ENCODE measurements at regions not wholly inside any gene's neighbourhood (a gene's known extent, or its start where the extent isn't known, plus 50 kb on each side); places are given as distances from the start of the nearest gene placed in this dataset.

DNA sequence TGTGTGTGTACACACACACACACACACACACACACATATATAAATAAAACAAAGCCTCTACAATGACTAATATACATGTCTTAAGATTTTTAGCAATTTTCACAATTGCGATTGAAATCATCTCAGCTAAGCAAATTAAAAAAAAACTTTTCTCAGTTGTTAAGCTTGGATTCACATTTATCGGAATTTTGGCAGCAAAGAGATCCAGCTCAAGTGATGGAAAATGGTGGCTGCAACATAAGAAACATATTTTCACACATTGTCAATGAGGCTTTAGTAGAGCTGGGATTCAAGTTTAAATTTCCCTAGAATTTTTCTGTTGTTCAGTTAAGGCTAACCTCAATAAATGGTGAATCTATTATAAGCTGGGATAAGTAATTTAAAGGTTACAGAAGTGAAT, 768.6 kb upstream of the SORCS1 start:
- H3K27me3 Mint-ChIP-seq (ENCODE audit: low read depth), result no peaks in the 10 kb centered on the region; the same call in 1 of the 2 replicates
- no peak overlapping the region for H2AFZ ChIP-seq (ENCODE audit: low read length)

More for the DNA sequence above, 768.6 kb upstream of the SORCS1 start:
- Histone ChIP-seq H3K79me2 (ENCODE audit: insufficient read depth, low read length) (no peaks in the 10 kb centered on the region), H3K18ac (ENCODE audit: insufficient read length, low read depth, low read length) (no peak overlapping the region), H3K4ac (ENCODE audit: low read depth, low read length) (no peak overlapping the region), H3K9ac (ENCODE audit: extremely low read depth, insufficient read length, low read length) (no peak overlapping the region), H3K14ac (ENCODE audit: insufficient read depth, low read length) (no peak overlapping the region), H3K79me1 (ENCODE audit: insufficient read depth, low read depth, low read length, poor library complexity, severe bottlenecking) (no peaks in the 10 kb centered on the region), H3K56ac (ENCODE audit: insufficient read length, low read depth, low read length) (no peak overlapping the region), H2BK5ac (ENCODE audit: insufficient read length, low read length) (no peak overlapping the region), H3K9me3 (ENCODE audit: control insufficient read depth, low read depth, low read length) (no peaks in the 10 kb centered on the region), H4K20me1 (ENCODE audit: control insufficient read depth, insufficient read depth, insufficient read length) (no peaks in the 10 kb centered on the region), H4K8ac (replicated peaks; ENCODE audit: insufficient read length, low read depth, low read length) (no peak overlapping the region), H2BK120ac (ENCODE audit: low read depth, low read length, poor library complexity, severe bottlenecking) (no peak overlapping the region), H2AK5ac (ENCODE audit: insufficient read length, low read length) (no peak overlapping the region), H3K27ac (ENCODE audit: insufficient read length, low read depth, low read length) (no peak overlapping the region), H4K91ac (ENCODE audit: insufficient read length, low read depth, low read length) (no peak overlapping the region), H3T11ph (ENCODE audit: low read length) (no peak overlapping the region), H2BK12ac (ENCODE audit: insufficient read length, low read depth, low read length) (no peak overlapping the region), H3K23me2 (ENCODE audit: insufficient read length, low read depth, low read length, poor library complexity, severe bottlenecking) (no peaks in the 10 kb centered on the region), H2BK15ac (ENCODE audit: low read depth, low read length) (no peak overlapping the region), H3K4me1 (ENCODE audit: insufficient read depth, low read length) (no peaks in the 10 kb centered on the region), H3K4me2 (ENCODE audit: insufficient read depth, insufficient read length, low read length) (no peak overlapping the region), H2BK20ac (ENCODE audit: low read depth, low read length, poor library complexity, severe bottlenecking) (no peak overlapping the region), H3K27me3 (ENCODE audit: insufficient read depth, low read length) (no peaks in the 10 kb centered on the region), H3K23ac (ENCODE audit: insufficient read length, low read depth, low read length) (no peak overlapping the region), H4K5ac (ENCODE audit: insufficient read length, low read depth, low read length) (no peak overlapping the region)
- no peak for DNase-seq
- WGBS (ENCODE audit: extremely low coverage, insufficient read length, low lambda C conversion rate), result no CpG with 5 or more reads among the region's 2 CpGs
- no peak for TF ChIP-seq CTCF (conservative IDR thresholded peaks at IDR 0.05)
- H3K27ac Mint-ChIP-seq, result no peak overlapping the region
- peaks cover 0 to 6% of the 10 kb centered on the region in 2 experiments; a peak in 1 of 5 replicates for H3K9me3 Mint-ChIP-seq
- H3K4me1 Mint-ChIP-seq, result no peaks in the 10 kb centered on the region; a peak in 1 of 4 replicates
- H3K36me3 Mint-ChIP-seq (ENCODE audit: insufficient read depth in 1 of 3, low read depth in 3 of 3), result peaks cover 0 to 4% (median 0%) of the 10 kb centered on the region in 3 experiments; a peak in 3 of 7 replicates
- no peak overlapping the region for H3K4me3 Mint-ChIP-seq

Data from H9 (cell line).